ENCODE measurements at regions not wholly inside any gene's neighbourhood (a gene's known extent, or its start where the extent isn't known, plus 50 kb on each side); places are given as distances from the start of the nearest gene placed in this dataset.

GRCh38 chr7:86008898-86009297 lies 634.8 kb upstream of the GRM3 start:
- no peak for DNase-seq (ENCODE audit: low spot score)
- CTCF ChIA-PET = no interaction called here
- TF ChIP-seq CTCF (conservative IDR thresholded peaks at IDR 0.05; ENCODE audit: low read depth) = no peak
- POLR2A ChIA-PET (ENCODE audit: low non-redundant PET) = no interaction called here
- H3K27ac ChIP-seq = no peak overlapping the region

DNA sequence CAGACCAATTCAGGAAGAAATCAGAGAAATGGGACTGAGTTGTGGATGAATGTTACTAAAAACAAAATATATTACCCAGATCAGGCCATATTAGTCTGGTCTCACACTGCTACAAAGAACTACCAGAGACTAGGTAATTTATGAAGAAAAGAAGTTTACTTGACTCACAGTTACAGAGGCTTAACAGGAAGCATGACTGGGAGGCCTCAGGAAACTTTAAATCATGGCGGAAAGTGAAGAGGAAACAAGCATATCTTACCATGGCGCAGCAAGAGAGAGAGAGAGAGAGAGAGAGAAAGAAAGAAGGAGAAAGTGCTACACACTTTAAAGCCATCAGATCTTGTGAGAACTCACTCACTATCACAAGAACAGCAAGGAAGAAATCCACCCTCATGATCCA lies 636.8 kb upstream of the GRM3 start:
- DNase-seq (ENCODE audit: low spot score) = no peak
- no peak for TF ChIP-seq CTCF (conservative IDR thresholded peaks at IDR 0.05; ENCODE audit: low read depth)
- POLR2A ChIA-PET (ENCODE audit: low non-redundant PET) = no interaction called here
- no peak overlapping the region for H3K27ac ChIP-seq
- CTCF ChIA-PET = no interaction called here

DNA sequence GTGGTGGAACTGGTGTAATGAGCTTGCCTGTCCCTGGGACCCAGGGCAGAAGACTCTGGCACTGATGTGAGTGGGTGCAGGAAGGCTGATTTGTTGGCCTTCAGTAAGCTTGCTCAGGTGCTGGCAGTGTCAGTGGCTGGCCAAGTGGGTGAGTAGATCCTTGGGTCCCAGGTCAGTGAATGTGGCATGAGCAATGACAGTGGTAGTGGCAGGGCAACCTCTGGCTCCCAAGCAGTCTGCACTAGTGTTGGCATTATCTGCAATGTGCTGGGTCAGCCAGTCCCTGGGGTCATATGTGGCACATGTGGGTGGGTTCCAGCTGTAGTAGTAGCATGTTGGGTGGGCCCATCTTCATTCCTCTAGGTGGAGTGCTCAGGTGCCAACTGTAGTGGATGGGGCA lies 640.9 kb upstream of the GRM3 start:
- CTCF ChIA-PET = no interaction called here
- TF ChIP-seq CTCF (conservative IDR thresholded peaks at IDR 0.05; ENCODE audit: low read depth) = no peak
- POLR2A ChIA-PET (ENCODE audit: low non-redundant PET) = no interaction called here

DNA sequence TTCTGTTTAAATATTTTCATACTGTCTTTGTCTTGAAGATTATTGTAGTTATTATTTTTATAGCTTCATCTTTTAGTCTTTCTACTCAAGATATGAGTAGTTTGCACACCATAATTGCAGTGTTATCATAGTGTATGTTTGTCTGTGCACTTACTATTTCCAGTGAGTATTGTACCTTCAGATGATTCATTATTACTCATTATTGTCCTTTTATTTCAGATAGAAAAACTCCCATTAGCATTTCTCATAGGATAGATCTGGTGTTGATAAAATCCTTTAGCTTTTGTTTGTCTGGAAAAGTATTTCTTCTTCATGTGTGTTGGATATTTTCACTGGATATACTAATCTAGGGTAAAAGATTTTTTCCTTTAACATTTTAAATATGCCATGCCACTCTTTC lies 646.2 kb upstream of the GRM3 start:
- no peak for DNase-seq (ENCODE audit: low spot score)
- CTCF ChIA-PET = no interaction called here
- POLR2A ChIA-PET (ENCODE audit: low non-redundant PET) = no interaction called here
- H3K27ac ChIP-seq = no peak overlapping the region
- TF ChIP-seq CTCF (conservative IDR thresholded peaks at IDR 0.05; ENCODE audit: low read depth) = no peak

More for the DNA sequence above, 640.9 kb upstream of the GRM3 start:
- no peak overlapping the region for H3K27ac ChIP-seq
- DNase-seq (ENCODE audit: low spot score) = no peak

GRCh38 chr7:85995101-85995500 lies 648.6 kb upstream of the GRM3 start:
- TF ChIP-seq CTCF (conservative IDR thresholded peaks at IDR 0.05; ENCODE audit: low read depth) = no peak
- no peak for DNase-seq (ENCODE audit: low spot score)
- ChIA-PET POLR2A (ENCODE audit: low non-redundant PET) (no interaction called here), CTCF (interaction anchor here (0.6 kb wide), 2 partner anchors 124 to 474 kb away, joined by 3 to 6 read pairs; no protein-coding TSS in a partner anchor)
- no peak overlapping the region for H3K27ac ChIP-seq

DNA sequence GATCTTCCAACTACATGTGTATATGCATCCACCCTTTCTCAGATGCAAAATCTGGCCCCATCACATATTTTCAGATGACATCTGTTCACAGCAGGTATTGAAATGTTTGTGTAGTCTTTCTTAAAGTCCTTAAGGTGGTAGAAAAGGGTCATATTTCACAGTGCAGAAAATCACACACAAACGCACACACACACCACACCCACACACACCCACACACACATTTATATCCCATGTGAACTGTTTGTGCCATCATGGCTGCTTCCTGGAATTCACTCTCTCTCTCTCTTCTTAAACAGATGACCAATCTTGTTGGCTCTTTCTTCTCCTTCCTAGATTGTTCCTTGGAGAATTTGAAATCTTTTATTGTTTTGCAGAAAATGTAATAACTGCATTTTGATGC lies 663.0 kb upstream of the GRM3 start:
- H3K27ac ChIP-seq = no peak overlapping the region
- no peak for DNase-seq (ENCODE audit: low spot score)
- CTCF ChIA-PET = interaction anchor here (0.5 kb wide), 1 partner anchor 420 kb away, joined by 4 read pairs; no protein-coding TSS in a partner anchor
- POLR2A ChIA-PET (ENCODE audit: low non-redundant PET) = no interaction called here
- no peak for TF ChIP-seq CTCF (conservative IDR thresholded peaks at IDR 0.05; ENCODE audit: low read depth)

GRCh38 chr7:85974176-85974575 lies 669.5 kb upstream of the GRM3 start:
- ChIA-PET CTCF (no interaction called here), POLR2A (ENCODE audit: low non-redundant PET) (no interaction called here)
- no peak overlapping the region for H3K27ac ChIP-seq
- DNase-seq (ENCODE audit: low spot score) = no peak
- no peak for TF ChIP-seq CTCF (conservative IDR thresholded peaks at IDR 0.05; ENCODE audit: low read depth)

Measured in RWPE1 (cell line).